Stimulated activated CD4-positive, alpha-beta T cell treated with anti-CD3 and anti-CD28 coated beads, Interleukin-4, amount 100 ng/mL, for 4 hours (primary cell): ENCODE measurements at regions not wholly inside any gene's neighbourhood (a gene's known extent, or its start where the extent isn't known, plus 50 kb on each side); places are given as distances from the start of the nearest gene placed in this dataset.
"Not testable (repeated sequence)": the region's sequence is repeated elsewhere in the genome, so short reads cannot be mapped to it uniquely, and the experiment has no call there.

Source experiments
- DNase-seq, 2 experiments: peaks; one replicate each; pipeline ENCODE4 v3.0.0-alpha.2; 2020

DNA sequence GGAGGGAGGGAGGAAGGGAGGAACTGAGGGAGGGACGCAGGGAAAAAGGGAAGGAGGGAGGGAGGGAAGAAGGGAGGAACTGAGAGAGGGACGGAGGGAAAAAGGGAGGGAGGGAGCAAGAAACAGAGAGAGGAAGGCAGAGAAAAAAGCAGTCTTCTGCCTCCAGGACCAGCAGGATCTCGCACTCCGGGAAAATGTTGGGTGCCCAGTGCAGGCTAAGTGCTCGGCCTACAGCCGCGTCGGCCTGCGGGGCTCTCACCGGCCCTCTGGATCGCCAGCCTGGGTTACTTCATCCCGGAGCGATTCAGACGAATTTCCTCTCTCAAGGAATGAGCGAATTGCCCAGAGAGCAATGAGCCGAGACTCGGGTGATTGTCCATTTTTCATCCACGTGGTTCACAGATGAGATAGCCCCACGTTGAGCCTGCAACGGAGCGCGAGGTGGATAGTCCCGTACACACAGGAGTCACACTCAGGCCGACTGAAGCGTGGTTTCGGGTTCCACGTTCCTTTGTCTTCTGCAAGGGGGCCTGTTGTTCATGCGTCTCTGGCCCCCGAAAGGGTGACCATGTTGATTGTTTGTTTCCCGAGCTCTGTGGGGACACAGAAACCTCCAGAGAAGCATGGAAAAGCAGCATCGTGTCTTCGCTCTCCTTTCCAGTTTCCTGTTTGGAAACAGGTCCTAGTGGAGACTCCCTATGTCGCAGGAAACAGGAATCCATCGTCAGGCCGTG lies 1937.1 kb upstream of the DEFB115 start:
- not testable (repeated sequence) for DNase-seq

DNA sequence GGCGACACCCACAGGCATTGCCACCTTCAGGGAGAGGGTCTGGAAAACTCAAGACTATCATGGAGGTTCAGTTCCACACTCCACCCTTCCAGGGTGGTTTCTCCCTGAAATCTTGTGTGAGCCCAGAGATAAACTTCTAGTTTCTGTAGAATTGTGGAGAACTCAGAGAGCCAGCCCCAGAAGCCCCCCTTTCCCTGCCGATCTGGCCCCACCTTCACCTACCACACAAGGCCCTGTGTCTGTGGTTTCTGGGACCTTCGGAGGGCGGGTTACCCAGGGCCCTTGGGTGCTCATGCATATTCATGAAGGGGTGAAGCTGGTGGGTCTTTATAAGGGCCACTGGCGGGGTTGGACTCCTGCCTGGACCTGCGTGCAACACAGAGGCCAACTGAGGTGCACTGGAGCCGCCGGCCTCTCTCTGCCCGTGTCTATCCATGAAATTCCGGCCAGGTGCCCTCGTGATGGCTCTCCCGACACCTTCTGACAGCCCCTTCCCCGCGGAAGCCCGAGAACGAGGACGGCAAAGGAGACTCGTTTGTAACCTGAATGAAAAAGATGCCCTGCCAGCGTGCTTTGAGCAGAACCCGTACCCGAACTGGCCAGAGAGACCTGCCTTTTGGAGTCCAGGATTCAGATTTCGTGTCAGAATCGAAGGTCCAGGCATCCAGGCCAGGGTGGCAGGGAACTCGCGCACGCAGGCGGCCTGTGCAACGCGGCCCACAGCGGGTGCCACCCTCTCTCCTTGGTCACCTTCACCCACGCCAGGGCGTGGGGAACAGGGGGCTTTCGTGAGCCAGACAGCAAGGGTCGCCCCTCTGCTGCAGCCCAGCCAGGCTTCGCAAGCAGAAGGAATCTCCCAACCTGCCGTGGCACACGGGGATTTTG lies 1933.6 kb upstream of the DEFB115 start:
- not testable (repeated sequence) for DNase-seq

DNA sequence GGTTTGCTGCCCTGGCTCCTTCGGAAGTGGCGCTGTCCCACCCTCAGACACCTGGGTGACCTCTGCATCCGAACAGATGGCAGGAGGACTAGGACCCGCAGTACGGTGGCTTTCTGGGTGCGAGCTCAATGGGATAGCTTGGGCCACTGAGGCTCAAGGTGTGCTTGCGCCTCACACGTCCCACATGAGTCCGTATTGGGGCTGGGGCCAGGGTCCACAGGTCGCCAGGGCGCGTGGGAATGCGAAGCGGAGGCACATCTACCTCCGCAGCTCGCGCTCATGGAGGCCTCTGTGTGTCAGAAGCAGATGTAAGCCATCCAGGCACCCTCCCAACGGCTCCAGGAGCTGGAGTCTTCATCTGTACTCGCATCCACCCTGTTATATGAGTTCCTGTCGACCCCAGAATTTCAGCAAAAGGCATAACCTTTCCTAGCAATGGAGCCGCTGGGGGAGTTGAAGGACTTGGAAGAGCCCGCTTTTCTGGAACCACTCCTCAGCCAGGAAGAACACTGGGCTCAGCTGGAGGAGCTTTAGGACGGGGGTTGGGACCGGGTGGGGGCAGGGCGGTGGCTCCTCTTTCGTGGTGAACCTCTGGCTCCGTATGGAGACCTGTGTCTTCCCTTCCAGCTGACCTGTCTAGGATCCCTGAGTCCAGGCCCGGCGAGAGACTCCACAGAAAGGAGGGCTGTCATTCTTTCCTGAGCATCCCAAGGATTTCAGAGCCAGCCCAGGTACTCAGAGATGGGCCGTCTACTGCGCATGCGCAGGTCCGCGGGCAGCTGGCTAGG lies 1932.8 kb upstream of the DEFB115 start:
- not testable (repeated sequence) for DNase-seq

DNA sequence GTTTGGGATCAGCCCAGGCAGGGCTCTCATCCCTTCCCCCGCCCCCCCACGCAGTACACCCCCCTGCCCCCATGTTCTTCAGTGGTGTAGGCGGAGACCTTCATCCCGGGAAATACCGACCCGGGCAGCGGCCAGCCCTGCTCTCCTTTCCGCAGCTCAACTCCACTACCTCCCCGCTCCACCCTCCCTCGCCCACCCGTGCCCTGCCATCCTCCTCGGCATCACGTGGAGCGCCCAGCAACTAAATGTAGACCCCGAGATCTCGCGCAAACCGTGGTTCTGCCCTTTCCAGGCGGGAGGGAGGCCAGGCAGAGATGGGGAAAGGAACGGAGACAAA lies 1932.2 kb upstream of the DEFB115 start:
- no peak for DNase-seq

DNA sequence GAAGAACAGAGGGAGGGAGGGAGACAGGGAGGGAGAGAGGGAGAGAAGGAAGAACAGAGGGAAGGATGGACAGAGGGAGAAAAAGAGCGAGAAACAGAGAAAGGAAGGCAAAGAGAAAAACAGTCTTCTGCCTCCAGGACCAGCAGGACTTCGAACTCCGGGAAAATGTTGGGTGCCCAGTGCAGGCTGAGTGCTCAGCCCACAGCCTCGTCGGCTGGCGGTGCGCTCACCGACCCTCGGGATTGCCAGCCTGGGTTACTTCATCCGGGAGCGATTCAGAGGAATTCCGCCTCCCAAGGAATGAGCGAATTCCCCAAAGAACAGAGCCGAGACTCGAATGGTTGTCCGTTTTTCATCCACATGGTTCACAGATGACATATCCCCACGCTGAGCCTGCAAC lies 1931.7 kb upstream of the DEFB115 start:
- DNase-seq: not testable (repeated sequence)

DNA sequence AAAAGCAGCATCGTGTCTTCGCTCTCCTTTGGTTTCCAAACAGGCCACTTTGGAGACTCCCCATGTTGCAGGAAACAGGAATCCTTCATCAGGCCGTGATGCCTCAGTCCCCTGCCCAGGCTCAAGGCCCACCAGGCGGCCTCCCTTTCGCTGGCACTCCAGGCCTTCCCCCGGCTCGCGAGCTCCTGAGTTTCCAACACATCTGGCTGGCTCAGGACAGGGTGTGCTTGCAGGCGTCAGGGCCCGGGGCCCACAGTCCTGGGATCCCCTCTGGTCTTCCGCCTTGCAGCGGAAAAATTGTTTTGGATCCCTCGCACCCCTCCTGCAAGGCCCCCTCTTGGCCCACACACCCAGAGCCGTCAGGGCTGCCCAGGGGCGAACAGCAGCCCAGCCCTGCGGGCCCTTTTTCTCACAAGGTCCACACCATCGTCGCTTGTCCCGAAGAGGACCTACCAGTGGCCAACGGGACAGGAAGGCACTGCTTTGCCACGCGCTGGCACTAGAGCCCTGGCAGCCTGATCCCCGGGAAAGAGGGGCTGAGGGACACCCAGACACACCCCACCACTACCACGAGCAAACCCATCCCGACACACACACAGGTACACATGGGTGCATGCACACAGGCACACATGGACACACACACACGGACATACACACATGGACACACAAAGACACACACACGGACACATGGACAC lies 1930.9 kb upstream of the DEFB115 start:
- no peak for DNase-seq

DNA sequence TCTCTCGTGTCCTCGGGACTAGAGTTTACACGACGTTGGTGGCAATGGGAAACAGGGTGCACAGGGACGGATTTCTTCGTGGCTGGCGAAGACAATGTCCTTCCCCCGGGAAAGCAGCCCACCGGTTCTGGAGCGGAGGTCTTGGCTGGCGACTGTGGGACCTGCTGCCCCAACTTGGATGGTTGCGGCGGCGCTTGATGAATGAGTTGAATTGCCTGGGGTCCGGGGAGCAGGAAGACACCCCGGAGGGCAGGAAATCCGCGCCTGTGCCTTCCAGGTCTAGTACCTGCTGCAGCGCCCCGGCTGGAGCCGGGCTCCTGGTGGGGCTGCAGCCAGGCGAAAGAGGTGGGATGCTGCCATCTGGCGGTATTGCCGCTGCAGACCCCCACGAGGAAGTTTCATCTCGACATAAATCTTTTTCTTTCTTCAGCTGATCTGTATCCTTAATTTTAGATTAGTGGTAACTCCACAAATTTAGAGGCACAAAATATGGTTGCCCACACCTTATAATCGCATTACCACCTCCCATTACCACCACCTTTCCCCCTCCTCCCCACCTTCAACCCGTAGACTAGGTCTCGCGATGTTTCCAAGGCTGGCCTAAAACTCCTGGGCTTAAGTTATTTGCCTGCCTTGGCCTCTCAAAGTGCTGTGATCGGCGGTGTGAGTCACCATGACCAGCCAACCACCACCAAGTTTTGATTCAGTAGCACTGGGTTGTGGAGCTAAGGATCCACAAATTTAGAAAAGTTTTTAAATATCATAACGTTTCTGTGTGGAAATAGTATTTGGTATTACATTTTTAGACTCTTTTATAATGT lies 1929.7 kb upstream of the DEFB115 start:
- peak in 1 of 2 experiments; percentile 45 for DNase-seq

DNA sequence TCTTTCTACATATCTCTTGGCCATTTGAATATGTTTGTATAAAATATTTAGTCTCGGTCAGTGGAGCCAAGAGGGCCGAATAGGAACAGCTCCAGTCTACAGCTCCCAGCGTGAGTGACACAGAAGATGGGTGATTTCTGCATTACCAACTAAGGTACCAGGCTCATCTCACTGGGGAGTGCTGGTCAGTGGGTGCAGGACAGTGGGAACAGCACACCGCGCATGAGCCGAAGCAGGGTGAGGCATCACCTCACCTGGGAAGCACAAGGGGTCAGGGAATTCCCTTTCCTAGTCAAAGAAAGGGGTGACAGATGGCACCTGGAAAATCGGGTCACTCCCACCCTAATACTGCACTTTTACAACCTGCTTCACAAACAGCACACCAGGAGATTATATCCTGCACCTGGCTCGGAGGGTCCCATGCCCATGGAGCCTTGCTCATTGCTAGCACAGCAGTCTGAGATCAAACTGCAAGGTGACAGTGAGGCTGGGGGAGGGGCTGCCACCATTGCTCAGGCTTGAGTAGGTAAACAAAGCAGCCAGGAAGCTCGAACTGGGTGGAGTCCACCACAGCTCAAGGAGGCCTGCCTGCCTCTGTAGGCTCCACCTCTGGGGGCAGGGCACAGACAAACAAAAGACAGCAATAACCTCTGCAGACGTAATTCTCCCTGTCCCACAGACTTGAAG lies 1926.9 kb upstream of the DEFB115 start:
- not testable (repeated sequence) for DNase-seq

DNA sequence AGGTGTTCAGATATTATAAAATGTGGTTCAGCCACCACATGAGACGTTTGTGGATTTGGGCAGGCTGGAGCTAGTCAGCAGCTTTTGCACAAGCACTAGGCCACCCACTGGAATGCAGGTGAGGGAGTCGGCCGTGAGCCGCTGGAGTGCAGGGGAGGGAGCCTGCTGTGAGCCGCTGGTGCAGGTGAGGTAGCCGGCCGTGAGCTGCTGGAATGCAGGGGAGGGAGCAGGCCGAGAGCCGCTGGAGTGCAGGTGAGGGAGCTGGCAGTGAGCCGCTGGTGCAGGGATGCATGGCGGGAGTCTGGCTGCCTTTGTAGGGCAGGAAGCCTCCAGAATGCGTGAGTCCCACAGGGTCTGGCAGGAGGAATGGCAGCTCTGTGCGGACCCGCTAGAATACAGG lies 1907.6 kb upstream of the DEFB115 start:
- no peak for DNase-seq

DNA sequence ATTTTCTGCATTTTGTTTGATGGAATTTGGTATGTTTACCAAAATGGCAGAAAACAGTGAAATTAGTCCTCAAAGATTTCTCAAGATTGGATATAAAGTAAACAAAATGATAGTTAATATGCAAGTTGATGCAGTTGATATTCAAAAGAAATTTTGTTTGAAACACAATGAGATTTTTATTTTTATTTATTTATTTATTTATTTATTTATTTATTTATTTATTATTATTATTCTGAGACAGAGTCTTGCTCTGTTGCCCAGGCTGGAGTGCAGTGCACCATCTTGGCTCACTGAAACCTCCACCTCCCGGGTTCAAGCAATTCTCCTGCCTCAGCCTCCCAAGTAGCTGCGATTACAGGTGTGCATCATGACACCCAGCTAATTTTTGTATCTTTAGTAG lies 1881.5 kb upstream of the DEFB115 start:
- not testable (repeated sequence) for DNase-seq

DNA sequence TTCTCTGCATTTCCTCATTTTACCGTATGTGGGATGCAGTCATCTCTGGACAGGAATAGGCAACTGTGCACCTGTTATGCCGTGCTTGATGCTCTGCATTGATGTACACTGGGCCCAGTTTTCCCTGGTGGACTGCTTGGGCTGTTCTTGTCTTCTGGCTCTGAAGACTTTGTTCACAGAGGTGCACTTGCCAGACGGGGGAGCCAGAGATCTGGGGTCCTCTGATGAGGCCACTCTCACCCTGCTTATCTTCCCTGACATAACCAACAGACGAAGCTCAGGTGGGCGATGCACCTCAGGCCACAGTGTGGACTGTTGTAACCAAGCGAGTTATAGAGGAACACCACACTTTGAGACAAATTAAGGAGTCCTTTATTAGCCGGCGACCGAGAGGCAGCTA lies 1864.6 kb upstream of the DEFB115 start:
- not testable (repeated sequence) for DNase-seq

DNA sequence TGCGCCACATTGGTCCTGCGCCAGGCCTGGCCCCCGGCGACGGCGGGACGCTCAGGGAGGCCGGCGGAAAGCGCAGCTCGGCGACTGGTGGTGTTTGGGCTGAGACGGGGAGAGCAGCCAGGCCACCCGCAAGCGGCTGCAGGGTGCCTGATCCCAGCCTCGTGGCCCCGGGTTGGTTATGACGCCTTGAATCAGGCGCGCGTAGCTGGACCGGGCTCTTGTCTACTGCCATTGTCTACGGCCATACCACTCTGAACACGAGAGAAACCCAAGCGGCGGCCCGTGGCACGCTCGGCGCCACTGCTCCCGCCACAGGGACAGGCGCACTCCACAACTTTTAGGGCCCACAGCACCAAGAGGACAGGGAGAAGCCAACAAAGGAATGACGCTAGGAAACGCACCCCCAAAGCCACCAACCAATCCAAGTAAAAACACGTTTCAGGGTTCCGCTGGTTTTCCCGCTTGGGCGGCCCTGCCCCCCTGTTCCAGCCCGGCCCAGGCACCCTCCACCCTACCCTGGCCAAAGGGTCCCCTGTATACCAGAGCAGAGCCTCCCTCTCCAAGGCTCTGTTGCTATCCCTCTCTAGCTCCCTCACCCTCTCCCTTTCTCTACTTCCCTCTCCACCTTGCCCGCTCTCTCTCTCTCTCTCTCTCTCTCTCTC lies 1849.3 kb upstream of the DEFB115 start:
- no peak for DNase-seq

DNA sequence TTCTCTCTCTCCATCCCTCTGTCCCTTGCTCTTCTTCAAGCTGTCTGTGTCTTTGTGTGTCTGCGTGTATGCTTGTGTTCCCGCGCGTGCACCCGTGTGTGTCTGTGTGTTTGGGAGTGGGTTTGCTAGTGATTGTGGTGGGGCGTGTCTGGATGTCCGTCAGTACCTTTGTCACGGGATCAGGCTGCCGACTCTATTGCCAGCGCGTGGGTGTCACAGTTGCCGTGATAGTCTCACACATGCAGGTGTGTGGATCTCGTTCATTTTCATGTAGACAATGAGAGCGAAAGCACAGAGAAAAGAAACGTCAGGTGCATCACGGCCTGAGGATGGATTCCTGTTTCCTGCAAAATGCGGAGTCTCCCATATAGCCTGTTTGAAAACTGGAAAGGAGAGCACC lies 1848.8 kb upstream of the DEFB115 start:
- not testable (repeated sequence) for DNase-seq

DNA sequence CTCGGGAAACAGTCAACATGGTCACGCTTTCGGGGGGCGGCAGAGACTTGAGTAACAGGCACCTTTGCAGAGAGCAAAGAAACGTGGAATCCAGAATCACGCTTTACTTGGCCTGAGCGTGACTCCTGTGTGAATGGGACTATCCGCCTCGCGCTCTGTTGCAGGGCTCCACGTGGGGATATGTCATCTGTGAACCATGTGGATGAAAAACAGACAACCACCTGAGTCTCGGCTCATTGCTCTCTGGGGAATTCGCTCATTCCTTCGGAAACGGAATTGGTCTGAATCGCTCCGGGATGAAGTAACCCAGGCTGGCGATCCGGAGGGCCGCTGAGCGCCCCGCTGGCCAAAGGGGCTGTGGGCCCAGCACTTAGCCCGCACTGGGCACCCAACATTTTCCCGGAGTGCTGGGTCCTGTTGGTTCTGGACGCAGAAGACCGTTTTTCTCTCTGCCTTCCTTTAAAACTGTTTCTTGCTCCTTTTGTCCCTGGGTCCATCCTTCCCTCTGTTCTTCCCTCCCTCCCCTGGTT lies 1848.2 kb upstream of the DEFB115 start:
- DNase-seq: not testable (repeated sequence)

DNA sequence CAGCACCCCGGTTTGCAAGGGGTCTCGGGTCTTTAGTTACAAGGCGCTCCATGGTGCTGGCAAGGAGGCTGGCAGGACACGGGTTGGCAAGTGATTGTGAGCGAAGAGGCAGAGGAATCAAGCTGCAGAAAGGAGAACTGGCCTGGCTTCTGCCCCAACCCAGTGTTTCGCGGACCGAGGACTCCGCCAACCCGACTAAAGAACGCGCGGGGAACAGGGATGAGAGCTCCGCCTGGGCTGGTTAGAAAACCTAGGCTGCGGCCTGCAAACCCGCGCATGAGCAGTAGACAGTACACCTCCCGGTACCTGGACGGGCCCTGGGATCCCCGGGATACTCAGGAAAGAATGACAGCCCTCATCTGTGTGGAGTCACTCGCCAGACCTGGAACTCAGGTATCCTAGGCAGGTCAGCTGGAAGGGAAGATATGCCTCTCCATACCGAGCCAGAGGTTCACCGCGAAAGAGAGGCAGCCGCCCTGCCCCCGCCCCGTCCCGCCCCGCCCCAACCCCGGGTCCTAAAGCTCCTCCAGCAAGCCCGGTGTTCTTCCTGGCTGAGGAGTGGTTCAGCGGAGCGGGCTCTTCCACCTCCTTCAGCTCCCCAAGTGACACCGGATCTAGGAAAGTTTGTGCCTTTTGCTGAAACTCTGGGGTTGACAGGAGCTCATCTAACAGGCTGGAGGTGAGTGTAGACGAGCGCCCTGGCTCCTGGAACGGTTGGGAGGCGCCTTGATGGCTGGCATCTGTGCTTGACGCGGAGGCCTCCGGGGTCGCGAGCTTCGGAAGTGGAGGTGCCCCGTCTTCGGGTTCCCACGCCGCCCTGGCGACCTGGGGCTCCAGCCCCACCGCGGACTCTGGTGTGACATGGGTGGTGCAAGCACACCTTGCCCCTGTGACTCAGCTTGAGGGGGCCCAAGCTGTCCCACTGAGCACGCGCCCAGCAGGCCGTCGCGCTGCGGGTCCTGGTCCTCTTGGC lies 1847.3 kb upstream of the DEFB115 start:
- DNase-seq: no peak

DNA sequence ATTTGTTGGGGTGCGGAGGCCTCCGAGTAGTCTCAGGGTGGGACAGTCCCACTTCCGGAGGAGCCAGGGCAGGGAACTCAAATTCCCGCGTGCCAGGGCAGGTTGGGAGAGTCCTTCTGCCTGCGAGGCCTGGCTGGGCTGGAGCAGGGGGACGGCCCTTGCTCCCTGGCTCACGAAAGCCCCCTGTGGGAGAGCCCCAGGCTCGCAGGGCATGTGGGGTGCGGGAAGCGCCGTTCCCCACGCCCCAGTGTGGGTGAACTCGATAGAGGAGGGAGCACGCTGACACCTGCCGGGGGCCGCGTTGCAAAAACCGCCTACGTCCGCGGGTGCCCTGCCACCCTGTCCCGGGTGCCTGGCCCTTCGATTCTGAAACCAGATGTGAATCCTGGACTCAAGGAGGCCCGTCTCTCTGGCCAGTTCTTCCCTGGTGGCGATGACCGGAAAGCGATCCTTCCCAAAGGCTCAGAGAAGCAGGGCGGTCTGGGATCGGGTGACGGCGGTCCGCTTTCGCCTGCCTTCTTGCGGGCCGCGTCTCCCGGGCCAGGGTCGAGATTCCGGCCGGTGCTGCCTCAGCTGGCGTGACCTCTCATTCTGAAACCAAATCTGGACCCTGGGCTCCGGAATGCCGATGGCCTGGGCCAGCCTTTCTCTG lies 1846.5 kb upstream of the DEFB115 start:
- no peak for DNase-seq

DNA sequence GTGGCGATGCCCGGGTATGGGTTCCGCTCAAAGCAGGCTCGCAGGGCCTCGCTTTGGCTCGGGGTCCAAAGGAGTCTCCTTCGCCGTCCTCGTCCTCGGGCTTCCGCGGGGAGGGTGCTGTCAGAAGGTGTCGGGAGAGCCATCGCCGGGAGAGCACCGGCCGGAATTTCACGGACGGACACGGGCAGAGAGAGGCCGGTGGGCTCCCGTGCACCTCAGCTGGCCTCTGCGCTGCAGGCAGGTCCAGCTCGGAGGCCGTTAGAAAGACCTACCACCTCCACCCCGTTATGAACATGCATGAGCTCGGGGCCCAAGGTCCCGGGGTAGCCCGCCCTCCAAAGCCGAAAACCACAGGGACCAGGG lies 1846.0 kb upstream of the DEFB115 start:
- not testable (repeated sequence) for DNase-seq

DNA sequence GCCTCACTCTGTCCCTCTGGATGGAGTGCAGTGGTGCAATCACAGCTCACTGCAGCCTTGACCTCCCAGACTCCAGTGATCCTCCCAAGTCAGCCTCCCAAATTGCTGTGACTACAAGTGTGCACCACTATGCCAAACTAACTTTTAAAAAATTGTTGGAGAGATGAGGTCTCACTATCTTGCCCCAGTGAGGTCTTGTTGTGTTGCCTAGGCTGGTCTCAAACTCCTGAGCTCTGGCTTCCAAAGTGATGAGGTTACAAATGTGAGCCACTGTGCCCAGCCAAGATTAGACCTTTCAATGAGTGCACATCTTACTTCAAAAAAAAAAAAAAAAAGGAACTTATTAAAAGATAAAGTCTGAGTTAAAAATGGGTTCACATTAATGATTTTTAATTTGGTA lies 1838.1 kb upstream of the DEFB115 start:
- DNase-seq: no peak
